WTC11 (cell line): ENCODE measurements at regions not wholly inside any gene's neighbourhood (a gene's known extent, or its start where the extent isn't known, plus 50 kb on each side); places are given as distances from the start of the nearest gene placed in this dataset.

Experiments
- ATAC-seq: fragments of 200-7000 bp; cut with Tn5 transposase; 2 replicates; pipeline ENCODE4 v1.10.0; 2021; ENCODE audit warnings: mild to moderate bottlenecking, moderate library complexity
- CTCF ChIA-PET: fragments of 300-600 bp; sonication (Branson Sonifier 250); formaldehyde crosslinking; loops from one replicate; lab custom pipeline; 2021; ENCODE audit warnings: antibody characterized with exemption; lab: Charles Lee
- POLR2A ChIA-PET: fragments of 350-600 bp; sonication (Branson Sonifier 250); formaldehyde crosslinking; loops from one replicate; lab custom pipeline; 2021; ENCODE audit warnings: antibody characterized with exemption; lab: Charles Lee
- DNase-seq: peaks from one replicate; pipeline ENCODE4 v3.0.0; 2021; ENCODE audit warnings: low spot score
- H3K27ac Mint-ChIP-seq: 2 replicates; pipeline ENCODE4 v1.8.0; 2021; ENCODE audit warnings: mixed read lengths
- H3K27me3 Mint-ChIP-seq: 2 replicates; pipeline ENCODE4 v1.8.0; 2021; ENCODE audit warnings: low read depth, mild to moderate bottlenecking, moderate library complexity, mixed read lengths
- H3K36me3 Mint-ChIP-seq: 2 replicates; pipeline ENCODE4 v1.8.0; 2021; ENCODE audit warnings: mixed read lengths
- H3K4me1 Mint-ChIP-seq: 2 replicates; pipeline ENCODE4 v1.8.0; 2022; ENCODE audit warnings: mixed read lengths
- H3K4me3 Mint-ChIP-seq: 2 replicates; pipeline ENCODE4 v1.8.0; 2021; ENCODE audit warnings: mild to moderate bottlenecking, moderate library complexity, mixed read lengths
- H3K9me3 Mint-ChIP-seq: 2 replicates; pipeline ENCODE4 v1.8.0; 2021; ENCODE audit warnings: mixed read lengths
- ARID4B ChIP-seq: sonication (generic); formaldehyde crosslinking; IDR thresholded peaks from 2 replicates; pipeline ENCODE4 v1.8.0; 2023; ENCODE audit warnings: missing genetic modification reagents, mild to moderate bottlenecking, borderline replicate concordance
- CTCF ChIP-seq: fragments of 200-600 bp; IDR thresholded peaks from 2 replicates; pipeline ENCODE4 v1.8.0; 2022; ENCODE audit warnings: antibody characterized with exemption
- HMGA2 ChIP-seq: fragments of 250-450 bp; sonication (Bioruptor Pico); IDR thresholded peaks from 2 replicates; pipeline ENCODE4 v1.4.0; 2021; ENCODE audit warnings: mild to moderate bottlenecking, moderate library complexity
- IRF2 ChIP-seq: sonication (generic); formaldehyde crosslinking; IDR thresholded peaks from 2 replicates; pipeline ENCODE4 v1.8.0; 2022; ENCODE audit warnings: low read depth, missing genetic modification reagents, borderline replicate concordance
- MLX ChIP-seq: sonication (generic); formaldehyde crosslinking; IDR thresholded peaks from 2 replicates; pipeline ENCODE4 v1.8.1; 2023; ENCODE audit warnings: mild to moderate bottlenecking, missing genetic modification reagents, moderate library complexity
- NR3C1 ChIP-seq: sonication (generic); formaldehyde crosslinking; conservative IDR thresholded peaks from 2 replicates; pipeline ENCODE4 v1.8.1; 2023; ENCODE audit warnings: low read depth, mild to moderate bottlenecking, missing genetic modification reagents
- OVOL2 ChIP-seq: fragments of 250-450 bp; sonication (Bioruptor Pico); IDR thresholded peaks from 2 replicates; pipeline ENCODE4 v1.9.0; 2021; ENCODE audit warnings: mild to moderate bottlenecking, borderline replicate concordance
- RELA ChIP-seq: sonication (generic); formaldehyde crosslinking; IDR thresholded peaks from 2 replicates; pipeline ENCODE4 v1.8.1; 2022; ENCODE audit warnings: missing genetic modification reagents, mild to moderate bottlenecking, borderline replicate concordance
- SP1 ChIP-seq: sonication (generic); formaldehyde crosslinking; conservative IDR thresholded peaks from 2 replicates; pipeline ENCODE4 v1.8.1; 2022; ENCODE audit warnings: missing genetic modification reagents
- TEAD1 ChIP-seq: sonication (generic); formaldehyde crosslinking; IDR thresholded peaks from 2 replicates; pipeline ENCODE4 v1.8.0; 2022; ENCODE audit warnings: mild to moderate bottlenecking, missing genetic modification reagents
- ZBTB21 ChIP-seq: sonication (generic); formaldehyde crosslinking; IDR thresholded peaks from 2 replicates; pipeline ENCODE4 v1.8.1; 2023; ENCODE audit warnings: mild to moderate bottlenecking, missing genetic modification reagents, borderline replicate concordance
- ZNF138 ChIP-seq: sonication (generic); formaldehyde crosslinking; conservative IDR thresholded peaks from 2 replicates; pipeline ENCODE4 v1.8.1; 2022; ENCODE audit warnings: mild to moderate bottlenecking, moderate library complexity, missing genetic modification reagents
- ZNF232 ChIP-seq: sonication (generic); formaldehyde crosslinking; IDR thresholded peaks from 2 replicates; pipeline ENCODE4 v1.8.0; 2022; ENCODE audit warnings: mild to moderate bottlenecking, missing genetic modification reagents
- ZNF423 ChIP-seq: fragments of 250-450 bp; sonication (Bioruptor Pico); IDR thresholded peaks from 2 replicates; pipeline ENCODE4 v2.1.2; 2022; ENCODE audit warnings: mild to moderate bottlenecking, moderate library complexity
- ZNF532 ChIP-seq: fragments of 250-450 bp; sonication (Bioruptor Pico); IDR thresholded peaks from 2 replicates; pipeline ENCODE4 v1.9.0; 2021; ENCODE audit warnings: mild to moderate bottlenecking, borderline replicate concordance
- TF ChIP-seq, protein P1 (sequence below): sonication (generic); formaldehyde crosslinking; IDR thresholded peaks from 2 replicates; pipeline ENCODE4 v1.8.0; 2022; ENCODE audit warnings: mild to moderate bottlenecking, missing genetic modification reagents
- TF ChIP-seq, protein P2 (sequence below): sonication (generic); formaldehyde crosslinking; IDR thresholded peaks from 2 replicates; pipeline ENCODE4 v1.8.1; 2023; ENCODE audit warnings: mild to moderate bottlenecking, missing genetic modification reagents, moderate library complexity

- no peak for TF ChIP-seq ZNF532 (CRISPR knock-in tag)
- TF ChIP-seq, protein P1, sequence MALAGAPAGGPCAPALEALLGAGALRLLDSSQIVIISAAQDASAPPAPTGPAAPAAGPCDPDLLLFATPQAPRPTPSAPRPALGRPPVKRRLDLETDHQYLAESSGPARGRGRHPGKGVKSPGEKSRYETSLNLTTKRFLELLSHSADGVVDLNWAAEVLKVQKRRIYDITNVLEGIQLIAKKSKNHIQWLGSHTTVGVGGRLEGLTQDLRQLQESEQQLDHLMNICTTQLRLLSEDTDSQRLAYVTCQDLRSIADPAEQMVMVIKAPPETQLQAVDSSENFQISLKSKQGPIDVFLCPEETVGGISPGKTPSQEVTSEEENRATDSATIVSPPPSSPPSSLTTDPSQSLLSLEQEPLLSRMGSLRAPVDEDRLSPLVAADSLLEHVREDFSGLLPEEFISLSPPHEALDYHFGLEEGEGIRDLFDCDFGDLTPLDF (CRISPR knock-in tag) = no peak
- TF ChIP-seq, protein P2, sequence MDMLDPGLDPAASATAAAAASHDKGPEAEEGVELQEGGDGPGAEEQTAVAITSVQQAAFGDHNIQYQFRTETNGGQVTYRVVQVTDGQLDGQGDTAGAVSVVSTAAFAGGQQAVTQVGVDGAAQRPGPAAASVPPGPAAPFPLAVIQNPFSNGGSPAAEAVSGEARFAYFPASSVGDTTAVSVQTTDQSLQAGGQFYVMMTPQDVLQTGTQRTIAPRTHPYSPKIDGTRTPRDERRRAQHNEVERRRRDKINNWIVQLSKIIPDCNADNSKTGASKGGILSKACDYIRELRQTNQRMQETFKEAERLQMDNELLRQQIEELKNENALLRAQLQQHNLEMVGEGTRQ (CRISPR knock-in tag) = no peak
- no peak for TF ChIP-seq MLX (CRISPR knock-in tag)
- TF ChIP-seq TEAD1 (CRISPR knock-in tag) = no peak
- no peak for TF ChIP-seq ZNF232 (CRISPR knock-in tag)
- no peak for TF ChIP-seq RELA (CRISPR knock-in tag)
- TF ChIP-seq NR3C1 (CRISPR knock-in tag) = no peak
- TF ChIP-seq ZBTB21 (CRISPR knock-in tag) = no peak
- TF ChIP-seq IRF2 (CRISPR knock-in tag) = no peak
- no peak for TF ChIP-seq SP1 (CRISPR knock-in tag)
- TF ChIP-seq ZNF138 (CRISPR knock-in tag) = no peak
- TF ChIP-seq ARID4B (CRISPR knock-in tag) = no peak
- no peak for TF ChIP-seq OVOL2 (CRISPR knock-in tag)
- TF ChIP-seq, all 79 proteins: peak for 0
- H3K27ac Mint-ChIP-seq = no peak overlapping the region
- H3K27me3 Mint-ChIP-seq = no peaks in the 10 kb centered on the region
- POLR2A ChIA-PET = no interaction called here
- H3K4me1 Mint-ChIP-seq = peaks cover 18% of the 10 kb centered on the region
- no peak overlapping the region for H3K4me3 Mint-ChIP-seq
- DNase-seq (no peak), ATAC-seq (no peak)
- CTCF ChIA-PET = no interaction called here
- H3K9me3 Mint-ChIP-seq = no peaks in the 10 kb centered on the region
- H3K36me3 Mint-ChIP-seq = 0 out of 2 replicates have a peak, but pooled peaks cover 2% of the 10 kb centered on the region
These were observed 205.2 kb upstream of the EDIL3 start for GRCh38 chr5:84589926-84590325.

DNA sequence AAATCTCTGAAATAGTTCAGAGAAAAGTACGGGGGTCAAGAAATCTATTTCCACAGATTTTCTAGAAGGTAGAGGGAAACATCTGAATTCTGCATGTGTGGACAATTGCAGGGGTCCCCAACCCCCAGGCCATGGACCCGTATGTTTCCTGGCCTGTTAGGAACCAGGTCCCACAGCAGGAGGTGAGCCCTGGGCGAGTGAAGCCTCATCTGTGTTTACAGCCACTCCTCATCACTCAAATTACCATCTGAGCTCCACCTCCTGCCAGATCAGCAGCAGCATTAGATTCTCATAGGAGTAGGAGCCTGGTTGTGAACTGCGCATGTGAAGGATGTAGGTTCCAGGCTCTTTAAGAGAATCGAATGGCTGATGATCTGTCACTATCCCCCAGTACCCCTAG is 200.5 kb upstream of the EDIL3 start:
- no peak overlapping the region for H3K4me3 Mint-ChIP-seq
- no peaks in the 10 kb centered on the region for H3K9me3 Mint-ChIP-seq
- DNase-seq (peak; percentile 49), ATAC-seq (peak; percentile 91)
- CTCF ChIA-PET = no interaction called here
- H3K4me1 Mint-ChIP-seq = peaks cover 21% of the 10 kb centered on the region
- H3K36me3 Mint-ChIP-seq = 0 out of 2 replicates have a peak, but pooled peaks cover 2% of the 10 kb centered on the region
- H3K27ac Mint-ChIP-seq = no peak overlapping the region
- H3K27me3 Mint-ChIP-seq = no peaks in the 10 kb centered on the region
- POLR2A ChIA-PET = no interaction called here
- TF ChIP-seq MLX (CRISPR knock-in tag) (no peak), ZNF423 (no peak), HMGA2 (CRISPR knock-in tag) (no peak), CTCF (no peak)
